CD4-positive, alpha-beta T cell treated with Interleukin-21 for 1 hour (primary cell): ENCODE measurements at regions not wholly inside any gene's neighbourhood (a gene's known extent, or its start where the extent isn't known, plus 50 kb on each side); places are given as distances from the start of the nearest gene placed in this dataset.
"Not testable (repeated sequence)": the region's sequence is repeated elsewhere in the genome, so short reads cannot be mapped to it uniquely, and the experiment has no call there.

ENCODE experiments used
- DNase-seq: peaks from one replicate; pipeline ENCODE4 v3.0.0-alpha.2; 2020

DNA sequence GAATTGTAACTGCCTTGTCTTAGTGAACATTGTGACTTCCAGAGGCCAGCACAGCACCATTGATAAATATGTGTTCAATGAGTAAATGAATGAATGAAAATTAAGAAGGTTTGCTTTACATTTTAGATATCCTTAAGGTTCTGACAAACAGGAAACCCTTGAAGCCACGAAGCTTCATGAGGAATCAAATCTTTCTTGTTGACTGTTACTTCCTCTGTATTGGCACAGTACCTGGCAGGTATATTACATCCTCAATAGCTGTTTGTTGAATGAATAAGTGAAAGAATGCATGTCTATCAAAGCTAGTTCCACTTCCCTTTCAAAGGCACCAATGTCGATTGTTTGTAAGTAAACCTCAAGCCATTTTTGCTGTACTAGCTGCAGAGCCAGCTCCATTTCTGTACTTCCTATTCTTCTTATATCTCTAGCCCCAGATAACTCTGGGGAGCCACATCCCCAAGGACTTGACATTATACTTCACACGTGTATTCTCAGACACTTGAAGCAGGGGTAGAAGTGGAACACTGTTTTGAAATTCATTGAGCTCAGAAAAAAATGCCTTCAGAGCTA is 140.3 kb upstream of the RAG2 start:
- DNase-seq: no peak

DNA sequence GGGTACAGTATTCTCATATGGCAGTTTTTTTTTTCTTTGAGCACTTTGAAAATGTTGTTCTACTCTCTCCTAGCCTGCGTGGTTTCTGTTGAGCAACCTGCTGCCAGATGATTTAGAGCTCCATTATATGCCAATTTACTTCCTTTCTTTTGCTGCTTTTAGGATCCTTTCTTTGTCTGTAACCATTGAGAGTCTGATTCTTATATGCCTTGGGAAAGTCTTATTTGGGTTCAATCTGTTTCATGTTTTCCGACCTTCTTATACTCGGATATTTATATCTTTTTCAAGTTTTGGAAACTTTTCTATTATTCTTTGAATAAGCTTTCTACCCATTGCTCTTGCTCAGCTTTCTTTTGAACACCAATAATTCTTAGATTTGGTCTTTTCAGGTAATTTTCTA is 138.1 kb upstream of the RAG2 start:
- no peak for DNase-seq

- DNase-seq: not testable (repeated sequence)
These were observed 135.7 kb upstream of the RAG2 start for GRCh38 chr11:36733721-36734120.

DNA sequence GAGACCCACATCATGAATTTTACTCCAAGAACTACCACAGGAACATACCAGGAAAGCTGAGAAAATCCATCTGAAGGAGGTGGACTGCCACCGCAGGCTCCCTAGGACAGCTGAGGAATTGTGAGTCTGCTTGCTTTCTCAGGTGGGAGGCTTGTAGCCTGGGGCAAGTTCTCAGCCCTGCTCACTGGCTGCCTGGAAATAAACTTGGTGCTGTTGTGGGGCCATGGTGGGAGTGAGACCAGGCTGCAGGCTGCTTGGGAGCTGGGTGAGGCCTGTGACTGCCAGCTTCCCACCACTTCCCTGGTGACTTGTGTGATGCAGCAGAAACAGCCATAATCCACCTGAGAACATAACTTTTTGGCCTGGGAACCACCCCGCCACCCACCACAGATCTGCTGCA is 132.7 kb upstream of the RAG2 start:
- no peak for DNase-seq

DNA sequence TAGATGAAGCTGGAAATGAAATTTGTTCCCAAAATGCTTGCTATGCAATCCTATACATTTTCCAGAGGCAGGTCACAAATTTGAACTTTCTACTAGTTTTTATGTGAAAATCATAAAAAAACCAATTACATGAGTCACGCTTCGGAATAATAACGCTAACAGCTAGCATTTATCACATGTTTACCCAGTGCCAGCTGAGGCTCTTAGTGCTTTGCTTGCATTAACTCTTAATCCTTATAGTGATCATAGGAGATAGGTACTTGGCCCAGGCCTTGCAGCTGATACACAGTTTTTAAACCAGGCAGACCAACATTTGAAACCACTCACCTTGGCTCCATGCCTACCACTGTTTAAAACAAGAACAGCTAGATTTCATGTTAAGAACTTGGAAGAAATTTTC is 131.8 kb upstream of the RAG2 start:
- no peak for DNase-seq

GRCh38 chr11:36726420-36726819 is 128.4 kb upstream of the RAG2 start:
- DNase-seq: no peak

GRCh38 chr11:36724742-36725385 is 126.8 kb upstream of the RAG2 start:
- DNase-seq: no peak

GRCh38 chr11:36722421-36722820 is 124.4 kb upstream of the RAG2 start:
- DNase-seq: no peak

GRCh38 chr11:36719358-36720107 is 121.5 kb upstream of the RAG2 start:
- no peak for DNase-seq

DNA sequence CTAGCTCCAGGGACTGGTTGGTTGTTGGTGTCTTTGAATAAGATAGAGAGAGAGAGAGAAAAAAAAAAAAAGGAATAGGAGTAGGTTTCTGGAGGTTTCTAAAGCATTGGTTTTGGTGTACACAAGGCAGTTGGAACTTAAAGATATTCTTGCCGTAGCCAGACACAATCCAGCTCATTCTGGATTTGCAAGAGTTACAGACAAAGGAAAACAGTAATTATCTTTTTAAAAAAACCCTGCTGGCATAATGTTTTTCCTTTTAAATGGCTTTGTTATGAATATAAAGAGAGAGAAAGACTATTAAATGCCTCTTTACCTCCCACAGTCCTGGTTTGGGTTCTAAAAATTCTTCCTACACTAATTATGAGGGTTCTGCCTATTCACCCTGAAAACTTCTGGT is 120.4 kb upstream of the RAG2 start:
- DNase-seq: no peak

DNA sequence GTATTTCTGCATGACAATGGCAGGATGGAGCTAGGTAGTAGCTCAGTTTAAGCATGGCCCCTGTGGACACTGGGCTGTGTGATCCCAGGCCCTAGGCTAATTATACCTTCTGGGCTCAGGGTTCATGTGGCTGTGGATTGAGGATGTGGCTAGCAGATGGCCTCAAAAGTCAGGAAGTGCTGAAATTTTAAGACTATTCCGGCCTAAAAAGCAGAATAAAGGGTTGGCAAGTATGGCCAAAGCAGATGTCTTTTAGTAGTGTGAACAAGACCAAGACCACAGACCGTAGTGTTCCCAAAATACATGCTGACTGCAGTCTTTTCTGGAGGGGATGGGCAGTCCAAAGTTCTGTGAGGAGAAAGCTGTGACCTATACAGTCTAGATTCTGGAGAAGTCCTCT is 115.7 kb upstream of the RAG2 start:
- DNase-seq: no peak

DNA sequence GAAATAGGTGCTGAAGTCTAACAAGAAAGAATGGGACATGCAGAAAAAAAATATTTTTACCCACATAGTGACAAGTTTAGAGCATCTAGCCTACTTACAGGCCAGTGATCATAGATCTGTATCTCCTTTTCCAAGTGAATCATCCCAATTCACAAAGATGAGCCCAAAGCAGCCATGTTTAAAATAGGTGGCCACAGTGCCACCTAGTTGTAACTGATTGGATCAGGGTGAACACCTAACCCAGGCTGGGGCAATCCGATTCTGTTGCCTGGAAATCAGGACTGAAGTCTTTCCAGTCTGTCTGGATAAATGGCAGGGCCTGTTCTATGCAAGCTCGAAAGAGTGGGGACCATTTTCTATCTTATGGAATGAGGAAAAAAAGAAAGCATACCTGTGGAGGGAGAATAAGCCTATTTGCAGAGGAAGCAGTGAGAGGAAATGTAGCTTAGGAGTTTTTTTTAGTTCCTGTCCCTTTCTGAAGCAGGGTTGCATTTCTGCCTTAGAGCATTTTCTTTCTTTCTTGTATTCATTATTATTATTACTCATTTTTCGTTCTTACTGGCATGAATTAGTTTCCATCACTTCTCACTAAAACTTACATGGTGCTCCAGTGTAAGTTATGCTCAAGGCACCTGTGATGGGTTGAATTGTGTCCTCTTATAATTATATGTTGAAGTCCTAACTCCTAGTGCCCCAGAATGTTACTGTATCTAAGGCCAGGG is 113.2 kb upstream of the RAG2 start:
- DNase-seq: no peak
